Activated CD4-positive, alpha-beta T cell treated with anti-CD3 and anti-CD28 coated beads, Interleukin-2, amount 10 ng/mL, durations not matched to agents 24 days and 14 days (primary cell): ENCODE measurements at regions not wholly inside any gene's neighbourhood (a gene's known extent, or its start where the extent isn't known, plus 50 kb on each side); places are given as distances from the start of the nearest gene placed in this dataset.

Source experiments
- DNase-seq: peaks from one replicate; pipeline ENCODE4 v3.0.0; 2022
- H3K27ac Mint-ChIP-seq: one replicate; pipeline ENCODE4 v1.8.0; 2022; ENCODE audit warnings: mild to moderate bottlenecking, mixed read lengths
- H3K27me3 Mint-ChIP-seq: one replicate; pipeline ENCODE4 v1.8.0; 2022; ENCODE audit warnings: mixed read lengths
- H3K36me3 Mint-ChIP-seq: one replicate; pipeline ENCODE4 v1.8.0; 2022; ENCODE audit warnings: low read depth, mild to moderate bottlenecking, mixed read lengths
- H3K4me1 Mint-ChIP-seq: one replicate; pipeline ENCODE4 v1.8.0; 2021; ENCODE audit warnings: mixed read lengths
- H3K4me3 Mint-ChIP-seq: one replicate; pipeline ENCODE4 v1.8.0; 2022; ENCODE audit warnings: mild to moderate bottlenecking, moderate library complexity, mixed read lengths
- H3K9me3 Mint-ChIP-seq: one replicate; pipeline ENCODE4 v1.8.0; 2021; ENCODE audit warnings: mixed read lengths
- intact Hi-C: fragments of 100-400 bp; cut with micrococcal nuclease; formaldehyde crosslinking; loops from one replicate; pipeline ENCODE4 v1.15.1; 2023

DNA sequence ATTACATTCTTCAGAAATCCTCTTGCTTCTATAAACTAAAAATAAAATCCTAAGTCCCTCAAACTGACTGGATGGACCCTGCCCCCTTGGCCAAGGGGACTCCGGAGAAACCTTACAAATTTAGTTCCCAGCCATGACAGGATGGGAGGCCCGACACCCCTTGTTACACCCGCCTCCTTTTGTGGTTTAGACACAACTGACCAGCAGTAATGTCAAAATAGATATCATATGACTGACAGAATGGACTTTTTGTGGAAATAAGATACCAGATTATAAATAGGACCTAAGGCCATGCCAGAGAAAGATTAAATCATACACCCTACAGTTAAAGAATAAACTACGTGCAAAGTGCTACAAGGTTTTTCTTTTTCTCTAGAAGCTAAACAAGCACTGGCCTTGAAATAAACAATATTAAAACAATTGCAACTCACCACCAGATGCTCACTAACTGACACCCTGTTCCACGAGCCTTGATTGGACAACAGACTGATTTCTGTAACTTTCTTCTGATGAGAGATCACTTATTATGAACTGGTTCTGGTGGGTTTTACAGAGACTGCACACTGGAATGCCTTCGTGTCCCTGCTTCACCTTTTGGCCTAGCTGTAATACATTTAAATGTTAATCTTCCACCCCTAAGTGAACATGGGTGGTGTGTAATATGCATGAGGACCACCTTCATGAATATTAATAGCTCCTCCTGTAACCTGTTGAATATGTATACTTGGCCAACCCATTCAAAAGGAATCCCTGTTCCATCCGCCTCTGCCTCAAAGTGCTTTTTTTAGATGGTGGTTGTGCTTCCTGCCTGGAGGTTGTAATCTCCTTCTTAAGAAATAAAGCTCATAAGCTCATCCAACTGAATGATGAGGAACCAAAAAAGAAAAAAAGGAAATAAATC lies 99.6 kb downstream of the ODF2L start:
- intact Hi-C loops, result no loop called here

DNA sequence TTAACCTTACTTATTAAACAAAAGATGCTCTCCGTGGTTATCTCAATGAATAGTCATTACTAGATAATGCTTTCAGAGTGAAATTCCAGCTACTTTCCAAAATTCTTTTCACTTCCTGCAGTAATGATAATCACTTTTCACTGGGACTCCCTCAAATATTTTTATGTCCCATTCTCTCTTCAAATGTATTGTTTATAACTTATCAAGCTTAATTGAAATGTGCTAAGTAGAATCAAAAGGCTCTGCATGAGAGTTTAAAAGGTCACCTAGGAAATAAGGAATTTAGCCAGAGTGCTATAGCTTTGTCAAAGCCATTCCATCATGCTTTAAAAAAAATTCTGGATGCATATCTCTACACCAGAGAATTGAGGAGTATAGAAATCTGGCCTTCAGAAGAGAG lies 106.4 kb downstream of the ODF2L start:
- no peaks in the 10 kb centered on the region for H3K9me3 Mint-ChIP-seq
- intact Hi-C loops, result no loop called here
- no peak for DNase-seq
- H3K27ac Mint-ChIP-seq, result no peak overlapping the region
- H3K36me3 Mint-ChIP-seq, result no peaks in the 10 kb centered on the region
- H3K4me1 Mint-ChIP-seq, result no peaks in the 10 kb centered on the region
- no peak overlapping the region for H3K4me3 Mint-ChIP-seq
- H3K27me3 Mint-ChIP-seq, result no peaks in the 10 kb centered on the region

More for the DNA sequence above, 99.6 kb downstream of the ODF2L start:
- no peak overlapping the region for H3K4me3 Mint-ChIP-seq
- DNase-seq, result no peak
- no peaks in the 10 kb centered on the region for H3K4me1 Mint-ChIP-seq
- H3K27ac Mint-ChIP-seq, result no peak overlapping the region
- no peaks in the 10 kb centered on the region for H3K27me3 Mint-ChIP-seq
- no peaks in the 10 kb centered on the region for H3K9me3 Mint-ChIP-seq
- H3K36me3 Mint-ChIP-seq, result no peaks in the 10 kb centered on the region

DNA sequence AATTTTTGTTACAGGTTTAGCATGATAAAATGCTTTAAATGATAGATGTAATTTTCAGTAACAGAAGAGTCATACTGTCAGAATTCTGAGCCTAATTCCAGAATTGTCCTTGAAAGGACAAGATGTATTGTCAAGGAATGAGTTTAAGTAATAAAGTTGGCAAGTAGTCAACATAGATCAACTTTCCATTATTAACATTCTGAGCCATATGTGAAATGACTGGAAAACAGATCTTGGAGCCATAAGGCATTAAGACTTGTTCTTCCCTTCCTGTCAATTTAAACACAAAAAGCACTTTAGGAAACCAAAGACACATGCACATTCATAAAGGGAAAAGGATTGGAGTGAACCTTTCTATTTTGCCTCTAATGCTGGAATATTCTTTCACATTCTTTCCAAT lies 107.0 kb downstream of the ODF2L start:
- Mint-ChIP-seq H3K9me3 (no peaks in the 10 kb centered on the region), H3K27me3 (no peaks in the 10 kb centered on the region), H3K4me3 (no peak overlapping the region), H3K36me3 (no peaks in the 10 kb centered on the region), H3K27ac (no peak overlapping the region), H3K4me1 (no peaks in the 10 kb centered on the region)
- no peak for DNase-seq
- intact Hi-C loops, result no loop called here

DNA sequence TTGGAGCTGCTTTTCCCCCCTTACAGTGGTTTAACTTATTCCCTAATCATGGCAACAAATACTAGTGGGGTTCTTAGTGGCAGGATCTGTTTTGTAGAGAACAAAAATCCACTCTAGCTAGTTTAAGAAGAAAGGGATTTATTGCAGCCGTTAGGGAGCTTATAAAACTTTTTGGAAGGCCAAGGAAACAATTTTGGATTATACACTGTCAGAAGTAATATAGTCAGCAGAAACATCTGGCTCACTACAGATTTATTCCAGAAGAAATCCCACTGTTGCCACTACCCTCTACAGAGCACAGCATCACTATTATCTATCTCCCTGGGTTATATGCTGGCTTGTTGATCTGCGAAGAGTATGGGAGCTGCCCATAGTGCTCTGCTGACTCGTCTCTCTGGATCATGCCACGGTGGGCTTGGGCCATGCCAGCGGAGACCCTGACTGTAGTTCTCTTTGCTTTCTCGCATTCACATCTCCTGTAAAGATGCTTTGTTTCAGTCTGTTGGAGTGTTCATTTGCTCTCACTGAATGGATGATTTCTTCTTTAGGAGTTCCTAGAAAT lies 107.5 kb downstream of the ODF2L start:
- intact Hi-C loops, result no loop called here
- Mint-ChIP-seq H3K27me3 (no peaks in the 10 kb centered on the region), H3K36me3 (no peaks in the 10 kb centered on the region), H3K4me3 (no peak overlapping the region), H3K9me3 (no peaks in the 10 kb centered on the region), H3K4me1 (no peaks in the 10 kb centered on the region), H3K27ac (no peak overlapping the region)
- no peak for DNase-seq

DNA sequence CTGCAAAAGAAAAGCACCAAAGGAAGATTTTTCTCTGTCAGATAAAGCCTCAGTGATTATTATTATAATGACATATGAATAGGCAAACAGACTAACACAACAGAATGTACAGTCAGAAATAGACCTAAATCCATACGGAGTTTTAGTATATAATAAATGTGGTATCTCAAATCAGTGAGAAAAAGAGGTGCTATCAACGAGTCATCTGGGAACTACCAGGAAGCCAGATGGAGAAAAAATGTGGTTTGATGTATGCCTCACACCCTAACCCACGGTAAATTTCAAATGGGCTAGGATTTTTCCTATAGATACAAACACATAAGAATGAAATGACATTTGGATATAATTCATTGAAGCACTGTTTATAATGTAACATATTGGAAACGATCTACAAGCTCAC lies 110.3 kb downstream of the ODF2L start:
- H3K36me3 Mint-ChIP-seq, result no peaks in the 10 kb centered on the region
- H3K27ac Mint-ChIP-seq, result no peak overlapping the region
- peaks cover 2% of the 10 kb centered on the region for H3K27me3 Mint-ChIP-seq
- intact Hi-C loops, result no loop called here
- H3K9me3 Mint-ChIP-seq, result no peaks in the 10 kb centered on the region
- DNase-seq, result no peak
- no peak overlapping the region for H3K4me3 Mint-ChIP-seq
- H3K4me1 Mint-ChIP-seq, result no peaks in the 10 kb centered on the region

DNA sequence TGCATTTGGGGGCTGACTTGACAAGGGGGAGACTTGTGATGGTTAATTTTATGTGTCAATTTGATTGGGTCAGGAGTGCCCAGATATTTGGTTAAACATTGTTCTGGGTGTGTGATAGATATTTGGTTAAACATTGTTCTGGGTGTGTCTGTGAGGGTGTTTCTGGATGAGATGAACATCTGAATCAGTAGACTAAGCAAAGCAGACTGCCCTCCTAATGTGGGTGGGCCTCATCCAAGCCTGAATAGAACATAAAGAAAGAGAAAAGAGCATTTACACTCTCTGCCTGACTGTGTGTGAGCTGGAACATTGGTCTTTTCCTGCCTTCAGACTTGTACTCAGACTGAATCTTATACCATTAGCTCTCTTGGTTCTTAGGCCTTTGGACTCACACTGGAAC lies 113.5 kb downstream of the ODF2L start:
- Mint-ChIP-seq H3K4me1 (no peaks in the 10 kb centered on the region), H3K4me3 (no peak overlapping the region), H3K9me3 (no peaks in the 10 kb centered on the region), H3K27me3 (peaks cover 2% of the 10 kb centered on the region), H3K36me3 (no peaks in the 10 kb centered on the region), H3K27ac (no peak overlapping the region)
- no peak for DNase-seq
- intact Hi-C loops, result no loop called here

DNA sequence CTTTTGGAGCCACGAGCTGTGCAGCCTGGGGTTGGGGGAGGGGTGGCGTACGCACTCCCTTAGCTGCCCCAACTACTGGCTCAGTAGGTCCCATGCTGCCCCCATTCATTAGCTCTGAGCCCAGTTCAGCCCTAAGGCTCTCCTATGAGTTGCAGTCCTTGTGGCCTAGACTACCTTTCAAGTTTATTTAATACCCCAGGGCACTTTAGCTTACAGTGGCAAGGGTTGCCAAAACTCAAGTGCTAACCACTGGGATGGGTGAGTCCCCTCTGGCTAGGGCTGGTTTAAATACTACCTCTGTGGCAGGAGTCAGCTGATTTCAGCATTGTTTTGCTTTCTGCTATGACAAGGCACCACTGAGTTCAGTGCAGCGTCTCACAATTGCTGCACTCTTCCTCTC lies 118.2 kb downstream of the ODF2L start:
- no peaks in the 10 kb centered on the region for H3K27me3 Mint-ChIP-seq
- no peak overlapping the region for H3K27ac Mint-ChIP-seq
- H3K4me1 Mint-ChIP-seq, result no peaks in the 10 kb centered on the region
- no peak overlapping the region for H3K4me3 Mint-ChIP-seq
- intact Hi-C loops, result no loop called here
- no peaks in the 10 kb centered on the region for H3K36me3 Mint-ChIP-seq
- DNase-seq, result no peak
- H3K9me3 Mint-ChIP-seq, result no peaks in the 10 kb centered on the region

DNA sequence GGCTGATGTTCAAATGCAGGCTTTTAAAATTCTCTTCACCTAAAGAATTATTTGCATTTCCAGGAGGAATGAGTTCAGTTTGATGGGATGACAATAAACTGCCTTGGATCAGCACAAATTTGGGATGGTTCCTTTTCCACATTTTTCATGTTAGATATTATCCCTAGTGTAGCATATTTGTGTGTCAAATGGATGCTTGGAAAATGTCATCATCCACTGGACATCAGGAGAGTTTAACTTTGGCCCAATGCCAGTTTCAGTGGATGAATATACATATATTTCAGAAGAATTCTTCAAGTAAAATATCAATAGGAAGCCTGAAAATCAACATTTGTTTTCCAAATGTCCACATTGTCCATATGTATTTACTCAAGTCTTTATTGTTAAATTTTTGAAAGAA lies 116.5 kb upstream of the COL24A1 start:
- intact Hi-C loops, result no loop called here
- no peak overlapping the region for H3K27ac Mint-ChIP-seq
- no peaks in the 10 kb centered on the region for H3K36me3 Mint-ChIP-seq
- no peak overlapping the region for H3K4me3 Mint-ChIP-seq
- no peaks in the 10 kb centered on the region for H3K4me1 Mint-ChIP-seq
- H3K9me3 Mint-ChIP-seq, result no peaks in the 10 kb centered on the region
- no peaks in the 10 kb centered on the region for H3K27me3 Mint-ChIP-seq
- no peak for DNase-seq

DNA sequence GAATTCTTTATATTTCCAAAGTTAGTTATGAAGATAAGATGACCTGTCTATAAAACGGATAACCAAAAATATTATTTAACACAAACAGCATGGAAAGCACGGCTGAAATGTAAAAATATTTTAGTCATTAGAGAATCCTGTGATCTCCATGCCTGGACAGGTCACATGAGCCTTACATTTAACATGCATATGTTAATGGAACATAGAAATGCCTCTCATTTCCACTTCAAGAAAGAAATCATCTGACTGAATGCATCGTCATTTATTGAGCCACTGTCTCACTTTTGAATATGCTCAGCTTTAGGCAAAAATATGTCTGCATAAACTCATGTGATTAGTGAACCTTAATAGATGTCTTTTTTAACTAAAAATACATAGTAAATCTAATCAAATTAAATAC lies 115.5 kb upstream of the COL24A1 start:
- Mint-ChIP-seq H3K4me3 (no peak overlapping the region), H3K27me3 (no peaks in the 10 kb centered on the region), H3K9me3 (no peaks in the 10 kb centered on the region), H3K27ac (no peak overlapping the region), H3K4me1 (no peaks in the 10 kb centered on the region), H3K36me3 (no peaks in the 10 kb centered on the region)
- intact Hi-C loops, result no loop called here
- no peak for DNase-seq

DNA sequence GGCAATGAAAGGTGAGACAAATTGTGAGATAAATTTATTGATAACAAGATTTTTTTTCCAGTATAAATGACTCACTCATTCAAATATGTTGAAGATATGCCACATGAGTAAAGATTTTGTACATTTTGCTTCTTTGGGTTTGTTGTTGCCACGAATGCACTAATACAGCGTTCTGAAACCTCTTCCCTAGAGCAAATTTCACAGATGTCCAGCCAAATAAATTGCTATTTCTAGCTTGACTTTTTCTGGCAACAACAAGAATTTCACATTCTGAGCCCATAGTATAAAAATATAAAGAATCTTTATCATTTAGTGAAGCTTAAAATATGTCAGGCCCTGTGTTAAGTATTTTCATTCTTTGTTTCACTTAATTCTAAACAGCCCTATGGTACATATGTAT lies 114.5 kb upstream of the COL24A1 start:
- intact Hi-C loops, result no loop called here
- Mint-ChIP-seq H3K4me3 (no peak overlapping the region), H3K4me1 (no peaks in the 10 kb centered on the region), H3K9me3 (no peaks in the 10 kb centered on the region), H3K27me3 (no peaks in the 10 kb centered on the region), H3K36me3 (no peaks in the 10 kb centered on the region), H3K27ac (no peak overlapping the region)
- DNase-seq, result no peak

DNA sequence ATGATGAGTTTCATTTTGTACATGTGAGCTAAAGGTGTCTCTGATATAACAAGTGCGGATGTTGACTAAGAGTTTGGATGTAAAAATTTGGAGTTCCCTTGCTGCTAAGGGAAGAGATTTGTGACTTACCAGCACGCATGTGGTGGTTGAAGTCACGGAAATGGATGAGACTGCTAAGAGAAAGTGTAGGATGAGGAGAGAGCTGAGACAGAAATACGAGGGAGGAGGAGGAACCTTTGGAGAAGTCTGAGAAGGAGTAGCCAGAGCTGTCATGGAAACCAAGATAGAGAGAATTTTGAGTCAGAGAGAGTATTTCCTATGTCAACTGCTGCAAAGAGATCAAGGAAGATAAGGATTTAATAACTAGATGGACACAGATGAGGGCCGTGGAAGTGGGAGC lies 106.5 kb upstream of the COL24A1 start:
- Mint-ChIP-seq H3K4me1 (no peaks in the 10 kb centered on the region), H3K4me3 (no peak overlapping the region), H3K27ac (no peak overlapping the region), H3K27me3 (no peaks in the 10 kb centered on the region), H3K36me3 (no peaks in the 10 kb centered on the region), H3K9me3 (no peaks in the 10 kb centered on the region)
- intact Hi-C loops, result no loop called here
- no peak for DNase-seq

DNA sequence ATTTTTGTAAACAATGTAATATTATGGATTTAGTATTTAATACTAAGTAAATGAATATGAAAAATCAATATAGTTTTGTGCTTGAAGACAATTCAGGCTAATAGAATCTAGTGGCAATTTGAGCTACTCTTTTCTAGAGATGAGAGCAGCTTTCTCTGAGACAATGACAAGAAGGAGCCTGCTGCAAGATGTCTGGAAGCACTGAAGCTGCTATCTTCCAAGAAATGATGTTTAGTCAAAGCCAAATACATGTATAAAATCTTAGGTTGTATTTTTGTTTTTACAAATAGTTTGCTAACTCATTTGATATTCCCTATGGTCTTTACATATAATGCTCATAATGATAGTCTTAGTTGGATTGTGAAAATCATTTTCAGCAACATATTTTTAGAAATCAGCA lies 103.9 kb upstream of the COL24A1 start:
- Mint-ChIP-seq H3K4me1 (no peaks in the 10 kb centered on the region), H3K27ac (no peak overlapping the region), H3K36me3 (no peaks in the 10 kb centered on the region), H3K4me3 (no peak overlapping the region), H3K27me3 (no peaks in the 10 kb centered on the region), H3K9me3 (no peaks in the 10 kb centered on the region)
- intact Hi-C loops, result no loop called here
- DNase-seq, result no peak

DNA sequence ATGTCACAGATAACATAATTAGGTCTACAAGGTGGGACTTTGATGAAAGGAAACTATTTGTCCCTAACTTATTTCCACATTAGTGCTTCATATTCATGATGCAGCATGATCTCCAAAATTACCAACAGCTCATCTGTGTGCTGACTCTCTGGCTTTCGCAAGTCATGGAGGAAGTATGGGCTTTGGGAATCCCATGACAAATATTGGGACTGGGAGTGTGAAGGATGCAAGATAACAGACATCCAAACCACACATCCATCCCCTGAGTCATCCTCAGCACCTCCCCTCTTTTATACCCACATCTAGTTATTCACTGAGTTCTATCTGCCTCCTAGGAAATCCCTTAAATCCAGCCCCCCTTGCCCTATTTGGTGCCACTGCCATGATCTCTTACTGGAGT lies 102.8 kb upstream of the COL24A1 start:
- no peaks in the 10 kb centered on the region for H3K27me3 Mint-ChIP-seq
- H3K36me3 Mint-ChIP-seq, result no peaks in the 10 kb centered on the region
- H3K4me1 Mint-ChIP-seq, result no peaks in the 10 kb centered on the region
- no peak for DNase-seq
- H3K4me3 Mint-ChIP-seq, result no peak overlapping the region
- no peaks in the 10 kb centered on the region for H3K9me3 Mint-ChIP-seq
- intact Hi-C loops, result no loop called here
- no peak overlapping the region for H3K27ac Mint-ChIP-seq

DNA sequence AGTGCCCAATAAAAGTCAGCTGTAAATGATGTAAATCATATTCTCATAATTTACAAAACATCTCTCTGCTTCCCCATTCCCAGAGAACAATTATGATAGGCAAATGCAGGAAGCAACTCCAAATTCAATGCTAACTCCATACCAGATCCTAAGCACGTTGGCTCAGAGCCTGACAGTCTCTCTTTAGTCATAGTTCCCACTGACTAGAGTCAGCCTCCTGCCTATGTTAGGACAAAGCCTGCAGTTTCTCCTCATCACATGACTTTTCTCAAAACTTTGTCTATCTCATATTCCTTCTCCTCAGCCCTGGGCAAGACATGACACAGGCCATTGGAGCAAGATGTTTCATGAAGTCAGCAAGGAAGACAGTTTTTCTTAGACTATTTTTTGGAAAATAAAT lies 101.5 kb upstream of the COL24A1 start:
- no peak overlapping the region for H3K4me3 Mint-ChIP-seq
- H3K9me3 Mint-ChIP-seq, result no peaks in the 10 kb centered on the region
- H3K36me3 Mint-ChIP-seq, result no peaks in the 10 kb centered on the region
- H3K4me1 Mint-ChIP-seq, result no peaks in the 10 kb centered on the region
- no peak overlapping the region for H3K27ac Mint-ChIP-seq
- no peaks in the 10 kb centered on the region for H3K27me3 Mint-ChIP-seq
- intact Hi-C loops, result no loop called here
- DNase-seq, result no peak
